PFSK-1 (cell line): ENCODE measurements at regions not wholly inside any gene's neighbourhood (a gene's known extent, or its start where the extent isn't known, plus 50 kb on each side); places are given as distances from the start of the nearest gene placed in this dataset.

ENCODE experiments used
- FOXP2 ChIP-seq: optimal IDR thresholded peaks from 2 replicates; pipeline ENCODE3; 2011; ENCODE audit warnings: borderline replicate concordance, control low read depth, inconsistent platforms; ENCODE audit not compliant: insufficient read depth; ENCODE audit errors: extremely low read length, extremely low read depth
- POLR2AphosphoS5 ChIP-seq: IDR thresholded peaks from 2 replicates; pipeline ENCODE4 v1.6.1; 2012; ENCODE audit warnings: low read depth, mild to moderate bottlenecking, control low read depth, low read length, moderate library complexity
- REST ChIP-seq, 2 experiments: IDR thresholded peaks; 2 replicates each; pipeline versions ENCODE4 v1.6.1 to v1.8.0; 2011 to 2012; ENCODE audit warnings: low read depth in 2 of 2, low read length in 2 of 2, control low read depth in 1 of 2, inconsistent platforms in 1 of 2, mild to moderate bottlenecking in 1 of 2, moderate library complexity in 1 of 2; ENCODE audit not compliant: insufficient read depth in 1 of 2
- SIN3A ChIP-seq: IDR thresholded peaks from 2 replicates; pipeline ENCODE4 v1.6.1; 2012; ENCODE audit warnings: mild to moderate bottlenecking, low read length, moderate library complexity, borderline replicate concordance; ENCODE audit not compliant: insufficient read depth
- TAF1 ChIP-seq: IDR thresholded peaks from 2 replicates; pipeline ENCODE4 v1.6.1; 2012; ENCODE audit warnings: low read length, control low read depth, borderline replicate concordance; ENCODE audit not compliant: insufficient read depth

GRCh38 chr12:22956690-22957089, 331.7 kb downstream of the ETNK1 start:
- TF ChIP-seq FOXP2 (no peak), REST (IDR thresholded peaks at IDR 0.05; ENCODE audit: insufficient read depth in 1 of 2, low read depth in 2 of 2, low read length in 2 of 2) (no peak), POLR2AphosphoS5 (no peak), TAF1 (no peak), SIN3A (no peak)

GRCh38 chr12:22967171-22967570, 342.2 kb downstream of the ETNK1 start:
- TF ChIP-seq POLR2AphosphoS5 (no peak), FOXP2 (no peak), SIN3A (no peak), TAF1 (no peak), REST (IDR thresholded peaks at IDR 0.05; ENCODE audit: insufficient read depth in 1 of 2, low read depth in 2 of 2, low read length in 2 of 2) (no peak)

GRCh38 chr12:22969521-22969920, 344.6 kb downstream of the ETNK1 start:
- TF ChIP-seq TAF1 (no peak), SIN3A (no peak), REST (IDR thresholded peaks at IDR 0.05; ENCODE audit: insufficient read depth in 1 of 2, low read depth in 2 of 2, low read length in 2 of 2) (no peak), FOXP2 (no peak), POLR2AphosphoS5 (no peak)

- TF ChIP-seq FOXP2 (no peak), TAF1 (no peak), POLR2AphosphoS5 (no peak), SIN3A (no peak), REST (IDR thresholded peaks at IDR 0.05; ENCODE audit: insufficient read depth in 1 of 2, low read depth in 2 of 2, low read length in 2 of 2) (no peak)
Observed at GRCh38 chr12:22971247-22971646, 346.3 kb downstream of the ETNK1 start.

- TF ChIP-seq SIN3A (no peak), FOXP2 (no peak), TAF1 (no peak), POLR2AphosphoS5 (no peak), REST (IDR thresholded peaks at IDR 0.05; ENCODE audit: insufficient read depth in 1 of 2, low read depth in 2 of 2, low read length in 2 of 2) (no peak)
Observed at GRCh38 chr12:22971701-22972191, 346.8 kb downstream of the ETNK1 start.
